ENCODE measurements at regions not wholly inside any gene's neighbourhood (a gene's known extent, or its start where the extent isn't known, plus 50 kb on each side); places are given as distances from the start of the nearest gene placed in this dataset.

DNA sequence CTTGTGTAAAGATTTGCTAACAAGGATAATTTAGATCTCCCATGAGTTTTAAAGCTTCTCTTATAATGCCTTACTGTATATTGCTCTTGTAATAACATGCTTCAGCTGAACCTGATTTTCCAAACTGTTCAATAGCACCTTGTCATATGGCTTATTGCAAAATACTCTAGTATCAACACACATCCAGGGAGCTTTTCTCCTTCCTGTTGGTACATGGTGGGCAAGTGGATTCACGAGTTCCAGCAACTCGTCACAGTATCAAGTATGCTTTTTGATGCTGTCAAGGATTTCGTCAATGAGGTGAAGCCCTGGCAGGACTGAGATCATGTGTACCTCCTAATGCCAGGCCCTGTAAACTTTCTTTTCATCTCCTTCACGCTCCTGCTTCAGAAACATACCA lies 59.5 kb upstream of the ITPRID2 start:
- ATAC-seq (no peak), FAIRE-seq (no peak), DNase-seq (ENCODE audit: extremely low read depth in 1 of 4, low spot score in 3 of 4) (no peak)
- Histone ChIP-seq H3K4me2 (ENCODE audit: insufficient read depth, low read length) (no peak overlapping the region), H3K4me1 (replicated peaks in 1 of 2; ENCODE audit: control insufficient read depth in 2 of 2, insufficient read depth in 2 of 2, low read length in 2 of 2) (peaks cover 0 to 10% of the 10 kb centered on the region in 2 experiments; a peak in 3 of 5 replicates), H3K27ac (ENCODE audit: extremely low read depth, low read depth, low read length) (no peak overlapping the region), H3K9ac (ENCODE audit: insufficient read depth in 1 of 2, low read depth in 2 of 2, low read length in 2 of 2) (no peak overlapping the region), H3K9me3 (replicated peaks; ENCODE audit: control insufficient read depth, insufficient read depth, low read depth, low read length) (no peaks in the 10 kb centered on the region), H3K4me3 (no peak overlapping the region), H3K27me3 (ENCODE audit: control insufficient read depth in 2 of 2, insufficient read depth in 2 of 2, low read length in 2 of 2) (no peaks in the 10 kb centered on the region; a peak in 1 of 5 replicates), H2AFZ (ENCODE audit: low read depth, low read length) (no peak overlapping the region), H3K79me2 (ENCODE audit: control insufficient read depth, insufficient read depth, low read length) (no peaks in the 10 kb centered on the region), H4K20me1 (replicated peaks; ENCODE audit: control insufficient read depth, insufficient read depth, low read length) (no peaks in the 10 kb centered on the region), H3K9me1 (ENCODE audit: control insufficient read depth, insufficient read depth, low read length) (no peaks in the 10 kb centered on the region), H3K36me3 (ENCODE audit: control insufficient read depth, insufficient read depth, low read length) (no peaks in the 10 kb centered on the region)
- no TSS peak for BruUV-seq (replicated peaks)
- intact Hi-C loops (cut with micrococcal nuclease) (no loop called here), in situ Hi-C loops (cut with MboI) (no loop called here)
- CTCF ChIA-PET (ENCODE audit: low intra/inter-chr PET ratio), result interaction anchor here (0.7 kb wide), 1 partner anchor 8 kb away, joined by 3 read pairs; no protein-coding TSS in a partner anchor
- no peak for TF ChIP-seq HEY1 (CRISPR knock-in tag; IDR thresholded peaks at IDR 0.05; ENCODE audit: borderline replicate concordance)
- TF ChIP-seq CEBPB (tag; IDR thresholded peaks at IDR 0.05), result 0 out of 2 replicates have a peak, but pooled peaks have one; percentile 6
- TF ChIP-seq PPARD (CRISPR knock-in tag; IDR thresholded peaks at IDR 0.05), result no peak
- WGBS (ENCODE audit: insufficient coverage, low coverage, missing lambda C conversion rate), result 1% methylated on average over 4 of the region's 4 CpGs
- POLR2A ChIA-PET, result interaction anchor here (0.7 kb wide), 1 partner anchor 20 kb away, joined by 3 read pairs; no protein-coding TSS in a partner anchor

DNA sequence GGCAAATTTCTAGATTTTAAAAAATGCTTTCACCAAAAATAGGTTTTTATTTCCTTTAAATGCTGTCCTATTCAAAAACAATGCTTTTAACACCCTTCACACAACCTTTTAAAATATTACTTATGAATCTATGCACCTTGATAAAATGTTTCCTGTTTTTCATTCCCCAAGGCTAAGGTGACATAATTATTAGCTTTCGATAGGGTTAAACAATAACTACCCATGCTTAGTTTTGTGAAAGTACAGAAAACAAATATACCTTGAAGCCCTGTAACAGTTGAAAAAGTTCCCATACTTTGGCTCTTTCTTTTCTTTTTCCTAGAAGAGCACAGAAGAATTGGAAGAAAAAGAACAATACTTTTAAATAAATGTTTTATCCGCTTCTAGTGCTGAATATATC lies 54.9 kb upstream of the ITPRID2 start:
- H3K27ac ChIP-seq (ENCODE audit: extremely low read depth, low read depth, low read length), result no peak overlapping the region
- no peaks in the 10 kb centered on the region for H3K4me1 ChIP-seq (replicated peaks in 1 of 2; ENCODE audit: control insufficient read depth in 2 of 2, insufficient read depth in 2 of 2, low read length in 2 of 2)
- H3K4me2 ChIP-seq (ENCODE audit: insufficient read depth, low read length), result no peak overlapping the region
- TF ChIP-seq FOXP1 (CRISPR knock-in tag; IDR thresholded peaks at IDR 0.05), result no peak
- TF ChIP-seq NCOA6 (IDR thresholded peaks at IDR 0.05), result no peak
- TF ChIP-seq ZNF124 (CRISPR knock-in tag; IDR thresholded peaks at IDR 0.05), result no peak
- no peak for TF ChIP-seq HNRNPL (IDR thresholded peaks at IDR 0.05; ENCODE audit: low read depth, low read length)
- TF ChIP-seq POLR2A (conservative IDR thresholded peaks at IDR 0.05), result no peak
- TF ChIP-seq BCOR (IDR thresholded peaks at IDR 0.05), result no peak
- TF ChIP-seq CREB1 (IDR thresholded peaks at IDR 0.05), result no peak
- TF ChIP-seq CREB1 (CRISPR knock-in tag; IDR thresholded peaks at IDR 0.05), result no peak
- TF ChIP-seq E2F3 (CRISPR knock-in tag; IDR thresholded peaks at IDR 0.05), result no peak
- H3K9me3 ChIP-seq (replicated peaks; ENCODE audit: control insufficient read depth, insufficient read depth, low read depth, low read length), result no peaks in the 10 kb centered on the region
- WGBS (ENCODE audit: insufficient coverage, low coverage, missing lambda C conversion rate), result 6% methylated on average over 2 of the region's 2 CpGs
- H3K9ac ChIP-seq (ENCODE audit: insufficient read depth in 1 of 2, low read depth in 2 of 2, low read length in 2 of 2), result no peak overlapping the region
- H4K20me1 ChIP-seq (replicated peaks; ENCODE audit: control insufficient read depth, insufficient read depth, low read length), result no peaks in the 10 kb centered on the region
- no peaks in the 10 kb centered on the region for H3K36me3 ChIP-seq (ENCODE audit: control insufficient read depth, insufficient read depth, low read length)
- ChIA-PET POLR2A (no interaction called here), CTCF (ENCODE audit: low intra/inter-chr PET ratio) (no interaction called here)
- no peak overlapping the region for H3K4me3 ChIP-seq
- BruUV-seq (replicated peaks), result no TSS peak
- no peak for FAIRE-seq
- no peak overlapping the region for H2AFZ ChIP-seq (ENCODE audit: low read depth, low read length)
- in situ Hi-C loops (cut with MboI) (no loop called here), intact Hi-C loops (cut with micrococcal nuclease) (no loop called here)
- H3K27me3 ChIP-seq (ENCODE audit: control insufficient read depth in 2 of 2, insufficient read depth in 2 of 2, low read length in 2 of 2), result no peaks in the 10 kb centered on the region; a peak in 1 of 5 replicates
- H3K9me1 ChIP-seq (ENCODE audit: control insufficient read depth, insufficient read depth, low read length), result no peaks in the 10 kb centered on the region
- no peak for DNase-seq (ENCODE audit: extremely low read depth in 1 of 4, low spot score in 3 of 4)
- no peak for ATAC-seq
- no peaks in the 10 kb centered on the region for H3K79me2 ChIP-seq (ENCODE audit: control insufficient read depth, insufficient read depth, low read length)
